Mammary epithelial cell (primary cell): ENCODE measurements at regions not wholly inside any gene's neighbourhood (a gene's known extent, or its start where the extent isn't known, plus 50 kb on each side); places are given as distances from the start of the nearest gene placed in this dataset.

Source experiments
- EZH2 ChIP-seq: IDR thresholded peaks from 2 replicates; pipeline ENCODE4 v1.6.1; 2012; ENCODE audit warnings: low read length, inconsistent platforms, borderline replicate concordance
- TF ChIP-seq, protein P1 (sequence below), 2 donors: IDR thresholded peaks in 1 of 2; conservative IDR thresholded peaks in 1 of 2; 2 replicates each; pipeline ENCODE4 v1.5.1; 2011 to 2012; ENCODE audit warnings: inconsistent platforms in 2 of 2, low read length in 2 of 2, mild to moderate bottlenecking in 2 of 2, control low read depth in 1 of 2, low read depth in 1 of 2; ENCODE audit not compliant: insufficient read depth in 1 of 2; ENCODE audit errors: extremely low read depth in 1 of 2

DNA sequence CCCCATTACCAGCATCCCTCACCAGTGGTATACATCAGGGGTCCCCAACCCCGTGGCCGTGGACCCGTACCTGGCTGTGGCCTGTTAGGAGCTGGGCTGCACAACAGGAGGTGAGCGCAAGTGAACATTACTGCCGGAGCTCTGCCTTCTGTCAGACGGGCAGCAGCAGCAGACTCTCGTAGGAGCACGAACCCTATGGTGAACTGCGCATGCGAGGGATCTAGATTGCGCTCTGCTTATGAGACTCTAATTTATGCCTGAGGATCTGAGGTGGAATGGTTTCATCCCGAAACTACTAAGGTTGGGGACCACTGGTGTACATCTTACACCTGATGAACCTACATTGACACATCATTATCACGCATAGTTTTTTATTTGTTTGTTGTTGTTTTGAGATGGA, 52.8 kb upstream of the DHX15 start:
- TF ChIP-seq, protein P1, sequence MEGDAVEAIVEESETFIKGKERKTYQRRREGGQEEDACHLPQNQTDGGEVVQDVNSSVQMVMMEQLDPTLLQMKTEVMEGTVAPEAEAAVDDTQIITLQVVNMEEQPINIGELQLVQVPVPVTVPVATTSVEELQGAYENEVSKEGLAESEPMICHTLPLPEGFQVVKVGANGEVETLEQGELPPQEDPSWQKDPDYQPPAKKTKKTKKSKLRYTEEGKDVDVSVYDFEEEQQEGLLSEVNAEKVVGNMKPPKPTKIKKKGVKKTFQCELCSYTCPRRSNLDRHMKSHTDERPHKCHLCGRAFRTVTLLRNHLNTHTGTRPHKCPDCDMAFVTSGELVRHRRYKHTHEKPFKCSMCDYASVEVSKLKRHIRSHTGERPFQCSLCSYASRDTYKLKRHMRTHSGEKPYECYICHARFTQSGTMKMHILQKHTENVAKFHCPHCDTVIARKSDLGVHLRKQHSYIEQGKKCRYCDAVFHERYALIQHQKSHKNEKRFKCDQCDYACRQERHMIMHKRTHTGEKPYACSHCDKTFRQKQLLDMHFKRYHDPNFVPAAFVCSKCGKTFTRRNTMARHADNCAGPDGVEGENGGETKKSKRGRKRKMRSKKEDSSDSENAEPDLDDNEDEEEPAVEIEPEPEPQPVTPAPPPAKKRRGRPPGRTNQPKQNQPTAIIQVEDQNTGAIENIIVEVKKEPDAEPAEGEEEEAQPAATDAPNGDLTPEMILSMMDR (conservative IDR thresholded peaks at IDR 0.05 in 1 of 2, IDR thresholded peaks at IDR 0.05 in 1 of 2; ENCODE audit: extremely low read depth in 1 of 2, insufficient read depth in 1 of 2, low read depth in 1 of 2, low read length in 2 of 2) = no peak
- no peak for TF ChIP-seq EZH2
